ENCODE measurements at regions not wholly inside any gene's neighbourhood (a gene's known extent, or its start where the extent isn't known, plus 50 kb on each side); places are given as distances from the start of the nearest gene placed in this dataset.
A peak's percentile ranks its signal among the peaks of the same experiment; 100 is the strongest.

- H3K23ac ChIP-seq (ENCODE audit: low read length), result no peak overlapping the region
Observed at GRCh38 chr2:234835738-234836137, 116.1 kb upstream of the SH3BP4 start.

GRCh38 chr2:234834228-234834923 lies 117.4 kb upstream of the SH3BP4 start:
- H2BK120ac ChIP-seq (ENCODE audit: insufficient read depth, low read length, poor library complexity), result no peak overlapping the region

More at GRCh38 chr2:234835738-234836137, 116.1 kb upstream of the SH3BP4 start:
- H3K79me1 ChIP-seq (ENCODE audit: low read length), result peaks cover 9% of the 10 kb centered on the region
- H3K27me3 ChIP-seq (ENCODE audit: insufficient read depth, low read length), result no peaks in the 10 kb centered on the region
- no CpG with 5 or more reads among the region's 4 CpGs for WGBS (ENCODE audit: extremely low coverage, insufficient coverage, insufficient read length)
- H3K36me3 ChIP-seq (ENCODE audit: control insufficient read depth in 1 of 2, insufficient read depth in 2 of 2, low read length in 2 of 2), result no peaks in the 10 kb centered on the region
- no peak overlapping the region for H3K18ac ChIP-seq (ENCODE audit: low read length)
- H3K9ac ChIP-seq (ENCODE audit: low read length), result no peak overlapping the region
- no peak overlapping the region for H3K4ac ChIP-seq (ENCODE audit: low read depth, low read length)
- H2AK5ac ChIP-seq (ENCODE audit: low read length), result no peak overlapping the region
- H3K79me2 ChIP-seq (ENCODE audit: control insufficient read depth, insufficient read depth, low read length, poor library complexity), result no peaks in the 10 kb centered on the region
- no peak for DNase-seq
- H3K4me3 ChIP-seq (ENCODE audit: low read depth, low read length), result no peak overlapping the region
- no peak overlapping the region for H3K27ac ChIP-seq (ENCODE audit: low read depth, low read length)
- peaks cover 10 to 16% of the 10 kb centered on the region in 2 experiments for H3K4me1 ChIP-seq (ENCODE audit: control insufficient read depth in 1 of 2, insufficient read depth in 2 of 2, low read length in 2 of 2)
- no peak overlapping the region for H3K4me2 ChIP-seq (ENCODE audit: low read length)
- no peak overlapping the region for H2BK12ac ChIP-seq (ENCODE audit: low read length)
- no peak overlapping the region for H2AFZ ChIP-seq (ENCODE audit: insufficient read depth, low read length, poor library complexity)
- H2BK5ac ChIP-seq (ENCODE audit: low read depth, low read length, poor library complexity), result no peak overlapping the region
- no peaks in the 10 kb centered on the region for H3K9me3 ChIP-seq (ENCODE audit: insufficient read depth, low read depth, low read length)
- no peak overlapping the region for H4K91ac ChIP-seq (ENCODE audit: low read depth, low read length)
- no peak overlapping the region for H2BK120ac ChIP-seq (ENCODE audit: insufficient read depth, low read length, poor library complexity)
- H4K8ac ChIP-seq (ENCODE audit: low read depth, low read length), result no peak overlapping the region
- H3K14ac ChIP-seq (ENCODE audit: low read length), result no peak overlapping the region
- no peak overlapping the region for H4K12ac ChIP-seq (ENCODE audit: low read depth, low read length)

GRCh38 chr2:234830853-234831252 lies 121.0 kb upstream of the SH3BP4 start:
- no peaks in the 10 kb centered on the region for H3K27me3 ChIP-seq (ENCODE audit: insufficient read depth, low read length)
- no peak overlapping the region for H3K27ac ChIP-seq (ENCODE audit: low read depth, low read length)
- no peak overlapping the region for H2AFZ ChIP-seq (ENCODE audit: insufficient read depth, low read length, poor library complexity)
- H3K79me2 ChIP-seq (ENCODE audit: control insufficient read depth, insufficient read depth, low read length, poor library complexity), result no peaks in the 10 kb centered on the region
- H3K4ac ChIP-seq (ENCODE audit: low read depth, low read length), result no peak overlapping the region
- DNase-seq, result no peak
- H4K8ac ChIP-seq (ENCODE audit: low read depth, low read length), result no peak overlapping the region
- H3K79me1 ChIP-seq (ENCODE audit: low read length), result no peaks in the 10 kb centered on the region
- H4K12ac ChIP-seq (ENCODE audit: low read depth, low read length), result no peak overlapping the region
- H3K23ac ChIP-seq (ENCODE audit: low read length), result no peak overlapping the region
- WGBS (ENCODE audit: extremely low coverage, insufficient coverage, insufficient read length), result no CpG with 5 or more reads among the region's 2 CpGs
- no peaks in the 10 kb centered on the region for H3K9me3 ChIP-seq (ENCODE audit: insufficient read depth, low read depth, low read length)
- no peak overlapping the region for H2AK5ac ChIP-seq (ENCODE audit: low read length)
- H4K91ac ChIP-seq (ENCODE audit: low read depth, low read length), result no peak overlapping the region
- no peak overlapping the region for H3K18ac ChIP-seq (ENCODE audit: low read length)
- H3K14ac ChIP-seq (ENCODE audit: low read length), result no peak overlapping the region
- H3K4me3 ChIP-seq (ENCODE audit: low read depth, low read length), result no peak overlapping the region
- no peak overlapping the region for H2BK12ac ChIP-seq (ENCODE audit: low read length)
- H3K4me1 ChIP-seq (ENCODE audit: control insufficient read depth in 1 of 2, insufficient read depth in 2 of 2, low read length in 2 of 2), result peaks cover 0 to 4% of the 10 kb centered on the region in 2 experiments
- H3K9ac ChIP-seq (ENCODE audit: low read length), result no peak overlapping the region
- H3K36me3 ChIP-seq (ENCODE audit: control insufficient read depth in 1 of 2, insufficient read depth in 2 of 2, low read length in 2 of 2), result no peaks in the 10 kb centered on the region
- H3K4me2 ChIP-seq (ENCODE audit: low read length), result no peak overlapping the region
- no peak overlapping the region for H2BK5ac ChIP-seq (ENCODE audit: low read depth, low read length, poor library complexity)
- H2BK120ac ChIP-seq (ENCODE audit: insufficient read depth, low read length, poor library complexity), result no peak overlapping the region

More at GRCh38 chr2:234834228-234834923, 117.4 kb upstream of the SH3BP4 start:
- H3K36me3 ChIP-seq (ENCODE audit: control insufficient read depth in 1 of 2, insufficient read depth in 2 of 2, low read length in 2 of 2), result no peaks in the 10 kb centered on the region
- no peak overlapping the region for H2BK12ac ChIP-seq (ENCODE audit: low read length)
- no peak overlapping the region for H3K4ac ChIP-seq (ENCODE audit: low read depth, low read length)
- no peak overlapping the region for H3K23ac ChIP-seq (ENCODE audit: low read length)
- H3K27me3 ChIP-seq (ENCODE audit: insufficient read depth, low read length), result no peaks in the 10 kb centered on the region
- H2BK5ac ChIP-seq (ENCODE audit: low read depth, low read length, poor library complexity), result no peak overlapping the region
- H3K14ac ChIP-seq (ENCODE audit: low read length), result no peak overlapping the region
- H3K18ac ChIP-seq (ENCODE audit: low read length), result no peak overlapping the region
- no peak overlapping the region for H4K91ac ChIP-seq (ENCODE audit: low read depth, low read length)
- H2AFZ ChIP-seq (ENCODE audit: insufficient read depth, low read length, poor library complexity), result no peak overlapping the region
- no peaks in the 10 kb centered on the region for H3K79me2 ChIP-seq (ENCODE audit: control insufficient read depth, insufficient read depth, low read length, poor library complexity)
- H3K4me3 ChIP-seq (ENCODE audit: low read depth, low read length), result no peak overlapping the region
- no peak overlapping the region for H4K8ac ChIP-seq (ENCODE audit: low read depth, low read length)
- peaks cover 5 to 9% of the 10 kb centered on the region in 2 experiments for H3K4me1 ChIP-seq (ENCODE audit: control insufficient read depth in 1 of 2, insufficient read depth in 2 of 2, low read length in 2 of 2)
- no peaks in the 10 kb centered on the region for H3K9me3 ChIP-seq (ENCODE audit: insufficient read depth, low read depth, low read length)
- no peak overlapping the region for H4K12ac ChIP-seq (ENCODE audit: low read depth, low read length)
- no peak for DNase-seq
- no peak overlapping the region for H3K27ac ChIP-seq (ENCODE audit: low read depth, low read length)
- no CpG with 5 or more reads among the region's 7 CpGs for WGBS (ENCODE audit: extremely low coverage, insufficient coverage, insufficient read length)
- peaks cover 4% of the 10 kb centered on the region for H3K79me1 ChIP-seq (ENCODE audit: low read length)
- H3K9ac ChIP-seq (ENCODE audit: low read length), result no peak overlapping the region
- no peak overlapping the region for H3K4me2 ChIP-seq (ENCODE audit: low read length)
- H2AK5ac ChIP-seq (ENCODE audit: low read length), result no peak overlapping the region

GRCh38 chr2:234829074-234829455 lies 122.8 kb upstream of the SH3BP4 start:
- Histone ChIP-seq H3K36me3 (ENCODE audit: control insufficient read depth in 1 of 2, insufficient read depth in 2 of 2, low read length in 2 of 2) (no peaks in the 10 kb centered on the region), H3K27me3 (ENCODE audit: insufficient read depth, low read length) (no peaks in the 10 kb centered on the region), H4K8ac (ENCODE audit: low read depth, low read length) (no peak overlapping the region), H2BK5ac (ENCODE audit: low read depth, low read length, poor library complexity) (no peak overlapping the region), H2BK12ac (ENCODE audit: low read length) (peak overlapping the region; percentile 56), H3K4me1 (ENCODE audit: control insufficient read depth in 1 of 2, insufficient read depth in 2 of 2, low read length in 2 of 2) (peaks cover 0 to 4% of the 10 kb centered on the region in 2 experiments), H3K9me3 (ENCODE audit: insufficient read depth, low read depth, low read length) (no peaks in the 10 kb centered on the region), H3K9ac (ENCODE audit: low read length) (no peak overlapping the region), H4K12ac (ENCODE audit: low read depth, low read length) (no peak overlapping the region), H2AFZ (ENCODE audit: insufficient read depth, low read length, poor library complexity) (no peak overlapping the region), H2AK5ac (ENCODE audit: low read length) (no peak overlapping the region), H3K4me3 (ENCODE audit: low read depth, low read length) (no peak overlapping the region), H3K14ac (ENCODE audit: low read length) (no peak overlapping the region), H3K4ac (ENCODE audit: low read depth, low read length) (no peak overlapping the region), H3K23ac (ENCODE audit: low read length) (no peak overlapping the region), H4K91ac (ENCODE audit: low read depth, low read length) (no peak overlapping the region), H3K18ac (ENCODE audit: low read length) (no peak overlapping the region), H3K27ac (ENCODE audit: low read depth, low read length) (no peak overlapping the region), H2BK120ac (ENCODE audit: insufficient read depth, low read length, poor library complexity) (no peak overlapping the region), H3K4me2 (ENCODE audit: low read length) (no peak overlapping the region), H3K79me1 (ENCODE audit: low read length) (no peaks in the 10 kb centered on the region), H3K79me2 (ENCODE audit: control insufficient read depth, insufficient read depth, low read length, poor library complexity) (no peaks in the 10 kb centered on the region)
- WGBS (ENCODE audit: extremely low coverage, insufficient coverage, insufficient read length), result no CpG with 5 or more reads among the region's 4 CpGs
- peak in 1 of 2 donors; percentile 61 for DNase-seq

Measured in trophoblast cell (in vitro differentiated cells and primary cell).